Trophoblast cell (in vitro differentiated cells and primary cell): ENCODE measurements at regions not wholly inside any gene's neighbourhood (a gene's known extent, or its start where the extent isn't known, plus 50 kb on each side); places are given as distances from the start of the nearest gene placed in this dataset.
"Not testable (repeated sequence)": the region's sequence is repeated elsewhere in the genome, so short reads cannot be mapped to it uniquely, and the experiment has no call there.

Experiments
- DNase-seq, 2 donors: peaks; one replicate each; pipeline ENCODE4 v3.0.0-alpha.2; 2016
- H2AFZ ChIP-seq: 2 replicates; pipeline ENCODE4 v1.6.1; 2013; ENCODE audit warnings: low read length, moderate library complexity, mild to moderate bottlenecking; ENCODE audit not compliant: insufficient read depth, poor library complexity
- H2AK5ac ChIP-seq: 2 replicates; pipeline ENCODE4 v1.6.1; 2013; ENCODE audit warnings: mild to moderate bottlenecking, low read length
- H2BK120ac ChIP-seq: 2 replicates; pipeline ENCODE4 v1.6.1; 2013; ENCODE audit warnings: low read length, mild to moderate bottlenecking, moderate library complexity; ENCODE audit not compliant: insufficient read depth, poor library complexity
- H2BK12ac ChIP-seq: 2 replicates; pipeline ENCODE4 v1.6.1; 2013; ENCODE audit warnings: mild to moderate bottlenecking, low read length, moderate library complexity
- H2BK5ac ChIP-seq: 2 replicates; pipeline ENCODE4 v1.6.1; 2013; ENCODE audit warnings: low read length, low read depth, moderate library complexity, mild to moderate bottlenecking; ENCODE audit not compliant: poor library complexity
- H3K14ac ChIP-seq: 2 replicates; pipeline ENCODE4 v1.6.1; 2013; ENCODE audit warnings: mild to moderate bottlenecking, low read length
- H3K18ac ChIP-seq: 2 replicates; pipeline ENCODE4 v1.6.1; 2013; ENCODE audit warnings: mild to moderate bottlenecking, low read length
- H3K23ac ChIP-seq: 2 replicates; pipeline ENCODE4 v1.6.1; 2013; ENCODE audit warnings: low read length
- H3K27ac ChIP-seq: 2 replicates; pipeline ENCODE4 v1.5.1; 2013; ENCODE audit warnings: low read depth, mild to moderate bottlenecking, inconsistent platforms, low read length, moderate library complexity
- H3K27me3 ChIP-seq: 2 replicates; pipeline ENCODE4 v1.6.1; 2013; ENCODE audit warnings: inconsistent platforms, mild to moderate bottlenecking, low read length, moderate library complexity; ENCODE audit not compliant: insufficient read depth
- H3K36me3 ChIP-seq, 2 experiments: 1 replicate in 1 of 2; 2 replicates in 1 of 2; pipeline ENCODE4 v1.6.1; 2013; ENCODE audit warnings: low read length in 2 of 2, mild to moderate bottlenecking in 2 of 2, moderate library complexity in 1 of 2; ENCODE audit not compliant: insufficient read depth in 2 of 2, control insufficient read depth in 1 of 2
- H3K4ac ChIP-seq: 2 replicates; pipeline ENCODE4 v1.6.1; 2013; ENCODE audit warnings: low read depth, mild to moderate bottlenecking, low read length, moderate library complexity
- H3K4me1 ChIP-seq, 2 experiments: 1 replicate in 1 of 2; 2 replicates in 1 of 2; pipeline ENCODE4 v1.6.1; 2013; ENCODE audit warnings: low read length in 2 of 2, mild to moderate bottlenecking in 2 of 2, moderate library complexity in 1 of 2; ENCODE audit not compliant: insufficient read depth in 2 of 2, control insufficient read depth in 1 of 2
- H3K4me2 ChIP-seq: 2 replicates; pipeline ENCODE4 v1.6.1; 2013; ENCODE audit warnings: inconsistent platforms, mild to moderate bottlenecking, low read length, moderate library complexity
- H3K4me3 ChIP-seq: 2 replicates; pipeline ENCODE4 v1.5.1; 2013; ENCODE audit warnings: mild to moderate bottlenecking, low read depth, low read length, inconsistent platforms
- H3K79me1 ChIP-seq: one replicate; pipeline ENCODE4 v1.6.1; 2013; ENCODE audit warnings: low read length
- H3K79me2 ChIP-seq: 2 replicates; pipeline ENCODE4 v1.6.1; 2013; ENCODE audit warnings: low read length, mild to moderate bottlenecking; ENCODE audit not compliant: control insufficient read depth, insufficient read depth, poor library complexity
- H3K9ac ChIP-seq: 2 replicates; pipeline ENCODE4 v1.6.1; 2013; ENCODE audit warnings: mild to moderate bottlenecking, low read length
- H3K9me3 ChIP-seq: 2 replicates; pipeline ENCODE4 v1.6.1; 2013; ENCODE audit warnings: low read depth, mild to moderate bottlenecking, control low read depth, inconsistent platforms, low read length; ENCODE audit not compliant: insufficient read depth
- H4K12ac ChIP-seq: 2 replicates; pipeline ENCODE4 v1.6.1; 2013; ENCODE audit warnings: low read depth, mild to moderate bottlenecking, low read length, moderate library complexity
- H4K8ac ChIP-seq: 2 replicates; pipeline ENCODE4 v1.6.1; 2013; ENCODE audit warnings: low read depth, mild to moderate bottlenecking, low read length, moderate library complexity
- H4K91ac ChIP-seq: one replicate; pipeline ENCODE4 v1.6.1; 2013; ENCODE audit warnings: low read depth, mild to moderate bottlenecking, low read length, moderate library complexity
- WGBS: extraction: QIAGEN DNeasy Blood & Tissue Kit; methylation state at CpG from one replicate; pipeline ENCODE4 v1.1.7; 2013; ENCODE audit warnings: missing lambda C conversion rate; ENCODE audit not compliant: insufficient read length, insufficient coverage; ENCODE audit errors: extremely low coverage; 5-methylcytosine and 5-hydroxymethylcytosine counted together

DNA sequence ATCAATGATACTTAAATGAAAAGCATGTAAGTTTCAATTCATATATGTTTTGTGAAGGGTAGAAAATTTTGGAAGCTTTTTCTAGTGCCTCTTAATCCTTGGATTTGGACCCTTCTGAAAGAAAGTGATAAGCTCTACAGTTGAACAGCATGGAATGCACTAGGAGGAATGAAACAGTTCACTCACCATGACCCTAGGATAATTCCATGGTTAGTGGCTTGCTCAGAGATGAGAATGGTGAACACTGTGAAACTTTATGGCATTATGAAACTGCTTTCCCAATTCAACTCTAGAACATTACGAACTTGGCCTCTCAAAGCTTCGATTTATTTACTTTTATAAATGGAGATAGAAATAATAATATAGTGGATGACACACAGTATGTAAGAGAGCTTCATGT lies 88.9 kb upstream of the FAT4 start:
- Histone ChIP-seq H3K9me3 (peaks cover 2% of the 10 kb centered on the region), H3K14ac (no peak overlapping the region)
- no CpG with 5 or more reads among the region's 2 CpGs for WGBS

GRCh38 chr4:125200556-125200955 lies 114.2 kb upstream of the FAT4 start:
- H3K23ac ChIP-seq: no peak overlapping the region
- no CpG with 5 or more reads among the region's 1 CpG for WGBS

More for the DNA sequence above, 88.9 kb upstream of the FAT4 start:
- Histone ChIP-seq H3K4ac (no peak overlapping the region), H4K91ac (no peak overlapping the region), H3K36me3 (no peaks in the 10 kb centered on the region), H3K27me3 (no peaks in the 10 kb centered on the region), H3K18ac (no peak overlapping the region), H3K4me3 (no peak overlapping the region), H3K9ac (no peak overlapping the region), H2BK120ac (no peak overlapping the region), H2AFZ (no peak overlapping the region), H3K4me2 (no peak overlapping the region), H2BK5ac (no peak overlapping the region), H3K27ac (no peak overlapping the region), H4K12ac (no peak overlapping the region), H2AK5ac (no peak overlapping the region), H3K79me1 (no peaks in the 10 kb centered on the region), H3K4me1 (no peaks in the 10 kb centered on the region), H3K23ac (no peak overlapping the region), H2BK12ac (no peak overlapping the region), H3K79me2 (no peaks in the 10 kb centered on the region), H4K8ac (no peak overlapping the region)
- no peak for DNase-seq

GRCh38 chr4:125198916-125199315 lies 115.8 kb upstream of the FAT4 start:
- Histone ChIP-seq H4K8ac (no peak overlapping the region), H3K4me1 (no peaks in the 10 kb centered on the region), H2BK5ac (no peak overlapping the region), H2AFZ (no peak overlapping the region), H3K4me2 (no peak overlapping the region), H3K27me3 (no peaks in the 10 kb centered on the region), H3K23ac (no peak overlapping the region), H4K91ac (no peak overlapping the region), H2AK5ac (no peak overlapping the region), H3K9ac (no peak overlapping the region), H2BK120ac (no peak overlapping the region), H3K4ac (no peak overlapping the region), H3K79me1 (no peaks in the 10 kb centered on the region), H3K27ac (no peak overlapping the region), H3K36me3 (no peaks in the 10 kb centered on the region), H4K12ac (no peak overlapping the region), H3K9me3 (no peaks in the 10 kb centered on the region), H3K14ac (no peak overlapping the region), H3K4me3 (no peak overlapping the region), H3K79me2 (no peaks in the 10 kb centered on the region), H3K18ac (no peak overlapping the region), H2BK12ac (no peak overlapping the region)
- WGBS: no CpG with 5 or more reads among the region's 2 CpGs
- DNase-seq: no peak

More at GRCh38 chr4:125200556-125200955, 114.2 kb upstream of the FAT4 start:
- no peak overlapping the region for H3K4me2 ChIP-seq
- no peaks in the 10 kb centered on the region for H3K79me2 ChIP-seq
- no peak overlapping the region for H2AK5ac ChIP-seq
- no peak overlapping the region for H3K4ac ChIP-seq
- H3K4me3 ChIP-seq: no peak overlapping the region
- H3K14ac ChIP-seq: no peak overlapping the region
- H4K91ac ChIP-seq: no peak overlapping the region
- no peak overlapping the region for H2BK5ac ChIP-seq
- no peaks in the 10 kb centered on the region for H3K9me3 ChIP-seq
- no peaks in the 10 kb centered on the region for H3K27me3 ChIP-seq
- H2BK12ac ChIP-seq: no peak overlapping the region
- no peaks in the 10 kb centered on the region for H3K79me1 ChIP-seq
- no peak overlapping the region for H2AFZ ChIP-seq
- H3K9ac ChIP-seq: no peak overlapping the region
- H2BK120ac ChIP-seq: no peak overlapping the region
- no peaks in the 10 kb centered on the region for H3K4me1 ChIP-seq
- H3K18ac ChIP-seq: no peak overlapping the region
- H3K27ac ChIP-seq: no peak overlapping the region
- no peak overlapping the region for H4K8ac ChIP-seq
- H4K12ac ChIP-seq: no peak overlapping the region
- no peaks in the 10 kb centered on the region for H3K36me3 ChIP-seq
- DNase-seq: no peak

- not testable (repeated sequence) for H2BK12ac ChIP-seq, H3K18ac ChIP-seq, H3K27me3 ChIP-seq, H2AFZ ChIP-seq, H3K79me2 ChIP-seq, H3K4ac ChIP-seq, DNase-seq, H3K14ac ChIP-seq, H4K91ac ChIP-seq, H3K27ac ChIP-seq, H2BK5ac ChIP-seq, H3K79me1 ChIP-seq, H3K23ac ChIP-seq, H3K9ac ChIP-seq, H3K4me1 ChIP-seq, H3K36me3 ChIP-seq, H4K12ac ChIP-seq, H4K8ac ChIP-seq, H2BK120ac ChIP-seq, H3K4me3 ChIP-seq, H3K4me2 ChIP-seq, H2AK5ac ChIP-seq, H3K9me3 ChIP-seq
- WGBS: no CpG with 5 or more reads among the region's 30 CpGs
These were observed 122.8 kb upstream of the FAT4 start for GRCh38 chr4:125191874-125192459.
